ENCODE measurements at regions not wholly inside any gene's neighbourhood (a gene's known extent, or its start where the extent isn't known, plus 50 kb on each side); places are given as distances from the start of the nearest gene placed in this dataset.
"Not testable (repeated sequence)": the region's sequence is repeated elsewhere in the genome, so short reads cannot be mapped to it uniquely, and the experiment has no call there.

- DNase-seq (ENCODE audit: low spot score), result no peak
Observed at GRCh38 chr3:137460944-137461343, 303.2 kb upstream of the SOX14 start.

GRCh38 chr3:137463131-137463530, 301.0 kb upstream of the SOX14 start:
- no peak for DNase-seq (ENCODE audit: low spot score)

GRCh38 chr3:137464341-137464740, 299.8 kb upstream of the SOX14 start:
- no peak for DNase-seq (ENCODE audit: low spot score)

GRCh38 chr3:137468446-137468845, 295.7 kb upstream of the SOX14 start:
- no peak for DNase-seq (ENCODE audit: low spot score)

GRCh38 chr3:137469263-137469662, 294.9 kb upstream of the SOX14 start:
- no peak for DNase-seq (ENCODE audit: low spot score)

GRCh38 chr3:137471130-137471529, 293.0 kb upstream of the SOX14 start:
- no peak for DNase-seq (ENCODE audit: low spot score)

GRCh38 chr3:137471558-137472204, 292.4 kb upstream of the SOX14 start:
- no peak for DNase-seq (ENCODE audit: low spot score)

- DNase-seq (ENCODE audit: low spot score), result no peak
Observed at GRCh38 chr3:137477614-137478013, 286.5 kb upstream of the SOX14 start.

- DNase-seq (ENCODE audit: low spot score), result peak; percentile 4
Observed at GRCh38 chr3:137509354-137510045, 254.6 kb upstream of the SOX14 start.

- DNase-seq (ENCODE audit: low spot score), result no peak
Observed at GRCh38 chr3:137511655-137512054, 252.5 kb upstream of the SOX14 start.

GRCh38 chr3:137514853-137515252, 249.3 kb upstream of the SOX14 start:
- DNase-seq (ENCODE audit: low spot score), result peak; percentile 2

- DNase-seq (ENCODE audit: low spot score), result no peak
Observed at GRCh38 chr3:137519602-137520001, 244.5 kb upstream of the SOX14 start.

GRCh38 chr3:137524751-137525150, 239.4 kb upstream of the SOX14 start:
- DNase-seq (ENCODE audit: low spot score), result no peak

GRCh38 chr3:137525471-137525870, 238.6 kb upstream of the SOX14 start:
- DNase-seq (ENCODE audit: low spot score), result no peak

- no peak for DNase-seq (ENCODE audit: low spot score)
Observed at GRCh38 chr3:137542049-137542448, 222.1 kb upstream of the SOX14 start.

GRCh38 chr3:137554242-137554641, 209.9 kb upstream of the SOX14 start:
- DNase-seq (ENCODE audit: low spot score), result no peak

GRCh38 chr3:137568880-137569279, 195.2 kb upstream of the SOX14 start:
- DNase-seq (ENCODE audit: low spot score), result no peak

GRCh38 chr3:137572931-137573330, 191.2 kb upstream of the SOX14 start:
- no peak for DNase-seq (ENCODE audit: low spot score)

GRCh38 chr3:137582484-137582883, 181.6 kb upstream of the SOX14 start:
- no peak for DNase-seq (ENCODE audit: low spot score)

- no peak for DNase-seq (ENCODE audit: low spot score)
Observed at GRCh38 chr3:137583256-137583655, 180.9 kb upstream of the SOX14 start.

GRCh38 chr3:137588871-137589270, 175.2 kb upstream of the SOX14 start:
- no peak for DNase-seq (ENCODE audit: low spot score)

- DNase-seq (ENCODE audit: low spot score), result not testable (repeated sequence)
Observed at GRCh38 chr3:137595415-137595814, 168.7 kb upstream of the SOX14 start.

- DNase-seq (ENCODE audit: low spot score), result no peak
Observed at GRCh38 chr3:137610723-137611122, 153.4 kb upstream of the SOX14 start.

- DNase-seq (ENCODE audit: low spot score), result no peak
Observed at GRCh38 chr3:137612291-137612690, 151.8 kb upstream of the SOX14 start.

All from HuH-7 (cell line).